ENCODE measurements at regions not wholly inside any gene's neighbourhood (a gene's known extent, or its start where the extent isn't known, plus 50 kb on each side); places are given as distances from the start of the nearest gene placed in this dataset.

DNA sequence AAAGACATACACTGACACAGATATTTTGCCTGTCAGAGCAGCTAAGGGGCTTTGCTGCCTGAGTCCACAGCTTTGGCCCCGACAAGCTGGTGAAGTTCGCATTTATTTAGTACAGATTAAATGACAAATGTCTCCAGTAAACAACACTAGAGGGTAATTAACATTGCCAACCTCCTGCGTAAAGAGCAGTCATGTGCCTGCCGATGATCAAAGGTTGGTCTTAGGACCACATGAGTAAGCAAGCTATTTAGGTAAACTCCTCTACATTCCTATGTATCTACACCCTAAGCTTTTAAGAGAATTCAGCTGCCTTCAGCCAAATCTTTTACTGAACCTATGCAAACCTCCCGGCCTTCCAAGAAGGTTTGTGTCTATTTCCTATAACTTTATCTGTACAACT, 73.0 kb upstream of the PJA2 start:
- intact Hi-C loops (cut with DNase I), result no loop called here
- no peak for DNase-seq (ENCODE audit: low spot score)

DNA sequence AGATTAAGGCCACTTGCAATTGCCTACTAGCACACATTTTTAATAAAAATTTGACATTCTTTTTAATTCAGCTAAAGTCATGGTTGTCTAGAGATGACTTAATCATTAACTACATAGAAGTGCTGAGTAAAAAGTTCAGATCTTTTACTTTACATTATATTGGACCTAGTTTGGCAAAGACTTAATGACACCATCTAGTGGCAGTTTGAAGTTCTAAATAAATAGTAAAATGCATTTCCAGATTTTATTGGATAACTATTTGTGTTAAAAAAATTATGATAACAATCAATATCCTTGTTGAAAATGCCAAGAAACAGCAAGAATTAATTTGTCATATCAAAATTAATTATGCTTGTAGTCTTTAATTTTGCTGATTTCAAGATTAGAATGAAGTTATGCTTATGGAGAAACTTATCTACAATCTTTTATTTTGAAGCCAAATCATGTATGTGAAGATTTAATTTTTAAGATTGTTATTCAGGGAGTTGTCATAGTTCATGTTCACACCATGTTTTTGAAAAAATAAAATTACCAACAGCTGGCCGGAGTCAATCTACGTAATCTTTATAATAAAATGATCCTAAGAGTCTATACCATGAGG, 69.6 kb upstream of the PJA2 start:
- intact Hi-C loops (cut with DNase I), result no loop called here
- DNase-seq (ENCODE audit: low spot score), result no peak

DNA sequence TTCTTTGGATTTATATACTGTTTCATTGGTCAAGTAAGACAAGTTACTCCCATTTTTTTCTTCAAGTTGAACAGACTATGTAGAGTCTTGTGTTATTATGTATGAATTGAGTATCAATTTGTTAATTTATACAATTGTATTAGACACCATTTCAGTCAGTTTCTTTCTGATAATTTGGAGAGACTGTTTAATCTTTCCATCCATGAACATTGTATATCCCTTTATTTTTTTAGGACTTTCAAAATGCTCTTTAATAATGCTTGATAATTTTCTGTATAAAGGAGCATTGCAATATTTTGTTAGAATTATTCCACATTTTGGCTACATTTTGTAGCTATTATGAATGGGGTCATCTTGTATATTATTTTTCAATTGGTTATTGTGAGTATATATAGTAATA, 69.1 kb upstream of the PJA2 start:
- intact Hi-C loops (cut with DNase I), result no loop called here
- no peak for DNase-seq (ENCODE audit: low spot score)

DNA sequence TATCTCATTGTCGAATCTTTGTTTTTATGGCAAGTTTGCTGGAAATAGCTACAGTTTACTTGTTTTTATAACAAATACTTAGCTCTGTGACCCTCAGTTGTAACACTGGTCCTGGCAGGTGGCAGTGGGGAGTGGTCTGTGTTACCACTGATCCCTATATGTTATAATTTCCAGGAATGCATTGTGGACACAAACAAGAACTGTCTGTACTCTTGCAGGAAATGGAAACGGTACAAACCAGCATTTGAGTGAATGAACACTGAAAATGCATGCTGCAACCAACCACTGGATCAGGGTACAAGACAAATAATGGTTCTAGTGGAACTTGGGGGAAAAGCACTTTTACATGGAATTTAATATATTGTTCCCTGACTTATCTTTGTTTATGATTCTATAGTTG, 66.5 kb upstream of the PJA2 start:
- DNase-seq (ENCODE audit: low spot score), result no peak
- intact Hi-C loops (cut with DNase I), result no loop called here

- intact Hi-C loops (cut with DNase I), result loop anchor here (5.0 kb wide), 1 partner anchor 828 kb away; no protein-coding TSS in a partner anchor
- no peak for DNase-seq (ENCODE audit: low spot score)
Measured at GRCh38 chr5:109469896-109470662, 60.3 kb upstream of the PJA2 start.

DNA sequence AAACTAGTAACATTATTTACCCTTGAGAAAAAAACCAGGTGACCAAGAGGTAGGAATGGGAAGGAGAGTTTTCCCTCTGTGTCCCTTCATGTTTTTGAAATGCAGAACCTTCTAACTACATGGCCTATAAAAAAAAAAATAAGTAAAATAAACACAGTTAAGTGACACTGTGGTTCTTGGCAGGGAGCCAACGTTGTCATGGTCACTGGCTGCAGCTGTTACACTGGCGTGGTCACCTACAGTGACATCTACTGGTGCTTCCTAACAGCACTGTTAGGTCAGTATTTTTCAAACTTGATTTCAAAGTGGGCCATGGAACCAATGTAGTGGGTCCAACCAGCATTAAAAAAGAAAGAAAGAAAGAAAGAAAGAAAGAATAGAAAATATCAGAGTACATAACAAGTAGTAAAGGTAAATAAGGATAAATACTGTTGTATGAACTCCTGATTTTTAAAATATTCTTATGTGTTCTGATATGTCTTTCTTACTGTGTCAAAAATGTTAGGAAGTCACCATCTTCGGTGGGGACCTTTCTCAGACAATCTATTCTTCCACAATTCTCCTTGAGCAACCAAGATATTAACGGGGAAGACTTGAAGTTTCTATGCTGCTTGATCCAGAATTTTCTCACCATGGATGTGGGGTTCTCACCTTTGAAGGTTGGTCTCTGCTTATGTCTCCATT, 59.1 kb upstream of the PJA2 start:
- DNase-seq (ENCODE audit: low spot score), result peak; percentile 96
- intact Hi-C loops (cut with DNase I), result loop anchor here (5.0 kb wide), 1 partner anchor 827 kb away; no protein-coding TSS in a partner anchor

DNA sequence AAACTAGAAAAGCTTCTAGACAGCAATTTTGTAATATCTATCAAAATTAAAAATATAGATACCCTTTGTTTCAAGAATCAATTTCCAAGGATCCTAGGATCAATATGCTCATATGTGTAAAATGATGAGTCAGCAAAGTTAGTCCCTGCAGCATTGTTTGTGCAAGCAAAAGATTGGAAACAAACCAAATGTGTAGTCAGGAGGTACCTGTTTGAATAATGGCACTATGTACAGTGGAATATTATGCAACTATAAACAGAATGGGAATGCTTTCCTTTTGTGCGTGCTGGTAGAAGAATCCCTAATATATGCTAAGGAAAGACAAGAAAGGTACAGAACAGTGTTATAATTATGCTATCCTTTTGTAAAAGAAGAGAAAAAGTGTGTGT, 58.5 kb upstream of the PJA2 start:
- intact Hi-C loops (cut with DNase I), result loop anchor here (5.0 kb wide), 1 partner anchor 826 kb away; no protein-coding TSS in a partner anchor
- no peak for DNase-seq (ENCODE audit: low spot score)

GRCh38 chr5:109467058-109467457, 57.3 kb upstream of the PJA2 start:
- DNase-seq (ENCODE audit: low spot score), result no peak
- intact Hi-C loops (cut with DNase I), result loop anchor here (5.0 kb wide), 1 partner anchor 825 kb away; no protein-coding TSS in a partner anchor

Data from cardiac septum (tissue), 1 donor.